AG09309 (cell line): ENCODE measurements at regions not wholly inside any gene's neighbourhood (a gene's known extent, or its start where the extent isn't known, plus 50 kb on each side); places are given as distances from the start of the nearest gene placed in this dataset.

Experiments
- DNase-seq: peaks from one replicate; pipeline ENCODE4 v3.0.0-alpha.2; 2010; ENCODE audit warnings: low read depth
- H3K4me3 ChIP-seq: 2 replicates; pipeline ENCODE4 v1.5.1; 2011; ENCODE audit warnings: mild to moderate bottlenecking, low read depth, low read length, moderate library complexity; ENCODE audit not compliant: control insufficient read depth
- TF ChIP-seq, protein P1 (sequence below): IDR thresholded peaks from 2 replicates; pipeline ENCODE4 v1.5.1; 2011; ENCODE audit warnings: mild to moderate bottlenecking, low read depth, low read length, inconsistent platforms; ENCODE audit not compliant: insufficient read depth, control insufficient read depth; ENCODE audit errors: missing control alignments

DNA sequence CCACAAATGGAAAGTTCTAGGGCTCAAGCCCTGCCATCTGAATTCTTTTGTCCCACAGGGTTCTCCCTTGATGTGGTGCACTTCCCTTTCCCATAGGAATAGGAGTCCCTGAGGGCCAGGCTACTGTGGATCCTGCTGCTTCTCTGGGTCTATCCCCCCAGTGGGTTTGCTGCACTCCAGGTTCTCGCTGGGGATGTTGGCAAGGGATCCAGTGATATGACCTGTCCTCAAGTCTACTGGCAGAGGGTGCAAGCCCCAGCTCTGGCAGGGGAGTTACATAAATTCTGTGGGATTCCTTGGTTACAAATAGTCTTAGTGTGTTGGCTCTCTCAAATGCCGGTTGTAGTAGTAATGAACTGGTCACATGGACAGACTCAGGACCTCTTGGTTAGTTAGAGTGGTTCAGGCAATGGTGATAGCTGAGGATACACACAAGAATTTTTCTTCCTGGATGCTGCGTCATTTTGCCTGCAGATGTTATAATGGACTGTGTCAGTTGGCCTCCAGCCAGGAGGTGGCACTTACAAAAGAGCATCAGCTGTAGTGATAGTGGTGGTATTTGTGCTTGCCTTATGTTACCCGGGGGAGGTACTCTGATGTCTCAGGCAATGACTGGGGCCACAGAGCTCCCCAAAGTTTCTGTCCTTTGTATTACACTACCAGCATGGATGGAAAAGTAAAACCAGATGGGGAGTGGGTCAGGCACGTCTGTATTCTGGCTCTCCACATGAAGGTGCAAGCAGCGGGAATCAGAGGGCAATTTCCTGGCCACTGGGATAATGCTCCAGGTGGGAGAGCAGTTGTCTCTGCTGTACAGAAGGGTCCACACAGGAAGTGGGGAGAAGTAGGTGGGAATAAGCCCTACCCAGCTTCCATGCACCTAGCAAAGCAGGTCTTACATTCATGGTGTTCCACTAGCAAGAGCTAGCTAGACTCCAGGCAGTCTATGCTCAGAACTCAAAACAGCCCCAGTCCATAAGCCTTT, 267.9 kb downstream of the SOX11 start:
- H3K4me3 ChIP-seq: no peak overlapping the region
- TF ChIP-seq, protein P1, sequence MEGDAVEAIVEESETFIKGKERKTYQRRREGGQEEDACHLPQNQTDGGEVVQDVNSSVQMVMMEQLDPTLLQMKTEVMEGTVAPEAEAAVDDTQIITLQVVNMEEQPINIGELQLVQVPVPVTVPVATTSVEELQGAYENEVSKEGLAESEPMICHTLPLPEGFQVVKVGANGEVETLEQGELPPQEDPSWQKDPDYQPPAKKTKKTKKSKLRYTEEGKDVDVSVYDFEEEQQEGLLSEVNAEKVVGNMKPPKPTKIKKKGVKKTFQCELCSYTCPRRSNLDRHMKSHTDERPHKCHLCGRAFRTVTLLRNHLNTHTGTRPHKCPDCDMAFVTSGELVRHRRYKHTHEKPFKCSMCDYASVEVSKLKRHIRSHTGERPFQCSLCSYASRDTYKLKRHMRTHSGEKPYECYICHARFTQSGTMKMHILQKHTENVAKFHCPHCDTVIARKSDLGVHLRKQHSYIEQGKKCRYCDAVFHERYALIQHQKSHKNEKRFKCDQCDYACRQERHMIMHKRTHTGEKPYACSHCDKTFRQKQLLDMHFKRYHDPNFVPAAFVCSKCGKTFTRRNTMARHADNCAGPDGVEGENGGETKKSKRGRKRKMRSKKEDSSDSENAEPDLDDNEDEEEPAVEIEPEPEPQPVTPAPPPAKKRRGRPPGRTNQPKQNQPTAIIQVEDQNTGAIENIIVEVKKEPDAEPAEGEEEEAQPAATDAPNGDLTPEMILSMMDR: no peak
- DNase-seq: no peak

DNA sequence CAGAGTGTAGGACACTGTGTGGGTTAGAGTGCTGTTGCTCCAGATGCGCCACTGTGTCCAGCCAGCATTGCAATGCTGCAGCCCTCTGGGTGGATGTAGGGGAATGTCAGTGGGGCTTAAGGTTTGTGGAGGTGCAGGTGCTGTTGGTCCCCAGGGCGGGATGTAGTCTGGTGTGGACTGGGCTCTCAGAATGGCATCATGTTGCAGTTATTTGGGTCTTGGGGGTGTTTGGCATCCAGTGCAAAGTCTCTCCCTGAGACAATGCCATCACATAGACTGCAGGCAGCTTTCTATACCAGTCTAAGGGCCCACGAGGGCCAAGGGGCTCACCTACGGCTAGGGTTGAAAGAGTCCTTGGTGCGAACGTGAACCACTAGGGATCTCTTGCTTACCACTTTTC, 275.3 kb downstream of the SOX11 start:
- H3K4me3 ChIP-seq: no peak overlapping the region
- TF ChIP-seq, protein P1: no peak
- DNase-seq: no peak

DNA sequence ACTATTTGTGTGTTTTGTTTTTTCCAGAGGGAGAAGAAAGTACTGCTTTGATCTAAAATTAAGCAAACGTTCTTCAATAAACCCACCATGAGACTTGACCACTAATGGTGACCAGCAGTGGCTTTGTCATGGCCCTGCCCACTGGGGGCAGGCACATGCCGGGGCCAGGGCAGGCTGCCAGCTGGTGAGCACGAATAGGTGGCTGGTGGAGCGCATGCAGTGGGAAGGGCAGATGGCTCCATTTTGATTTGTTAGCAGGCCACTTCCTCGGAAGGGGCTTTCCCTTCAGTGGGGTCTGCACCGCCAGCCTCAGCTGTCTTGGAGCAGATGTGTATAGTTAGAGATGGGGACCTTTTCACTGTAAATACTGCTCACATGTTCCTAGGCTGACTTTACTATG, 277.1 kb downstream of the SOX11 start:
- no peak overlapping the region for H3K4me3 ChIP-seq
- DNase-seq: no peak
- TF ChIP-seq, protein P1: no peak

DNA sequence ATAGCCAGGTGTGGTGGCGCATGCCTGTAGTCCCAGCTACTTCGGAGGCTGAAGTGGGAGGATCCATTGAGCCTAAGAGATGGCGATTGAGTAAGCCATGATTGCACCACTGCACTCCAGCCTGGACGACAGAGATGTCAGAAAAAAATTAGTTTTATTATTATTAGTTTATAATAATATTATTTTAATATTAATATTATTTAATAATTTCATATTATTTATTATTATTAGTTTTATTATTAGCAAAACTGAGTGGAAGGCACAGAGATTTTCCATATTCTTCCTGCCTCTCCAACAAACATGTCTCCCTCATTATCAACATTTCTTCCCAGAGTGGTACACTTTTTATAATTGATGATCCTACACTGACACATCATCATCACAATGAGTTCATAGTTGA, 278.2 kb downstream of the SOX11 start:
- no peak for DNase-seq
- TF ChIP-seq, protein P1: no peak
- H3K4me3 ChIP-seq: no peak overlapping the region

DNA sequence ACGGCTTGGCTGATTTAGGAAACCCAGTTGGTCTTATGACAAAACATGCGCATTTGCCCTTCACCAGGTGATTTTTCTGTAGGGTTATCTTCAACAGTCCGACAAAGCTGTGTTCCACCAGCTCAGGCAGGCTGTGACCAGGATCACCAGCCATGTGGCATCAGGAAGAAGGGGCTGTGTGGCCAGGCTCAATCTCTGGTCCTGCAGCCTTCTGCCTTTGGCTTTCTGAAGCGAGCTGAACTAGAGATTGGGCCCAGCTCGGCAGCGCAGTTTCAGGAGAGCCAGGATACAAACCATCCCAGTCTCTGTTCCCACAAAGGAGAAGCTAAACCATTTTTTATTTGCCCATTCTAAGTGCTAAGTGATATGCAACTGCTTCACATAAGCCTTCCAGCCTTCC, 282.3 kb downstream of the SOX11 start:
- TF ChIP-seq, protein P1: no peak
- DNase-seq: no peak
- no peak overlapping the region for H3K4me3 ChIP-seq

DNA sequence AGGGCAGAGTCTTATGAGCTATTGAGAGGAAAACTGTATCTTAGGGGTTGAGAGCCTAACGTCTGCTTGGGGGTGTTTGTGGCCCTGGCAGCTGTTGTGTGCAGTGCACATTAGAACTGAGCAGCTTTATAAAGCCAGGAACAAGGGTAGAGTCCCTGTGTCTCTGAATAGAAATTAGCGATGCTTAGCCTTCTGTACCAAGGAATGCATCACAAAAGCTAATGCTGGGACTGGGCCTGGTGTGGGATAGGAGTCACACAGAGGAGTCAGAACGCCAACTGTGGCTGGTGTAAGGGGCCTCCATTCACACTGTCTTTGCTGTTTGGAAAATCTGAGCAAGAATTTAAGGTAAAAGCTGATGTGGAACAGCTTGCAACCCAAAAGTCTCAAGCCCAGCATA, 283.2 kb downstream of the SOX11 start:
- DNase-seq: no peak
- TF ChIP-seq, protein P1: no peak
- H3K4me3 ChIP-seq: no peak overlapping the region

DNA sequence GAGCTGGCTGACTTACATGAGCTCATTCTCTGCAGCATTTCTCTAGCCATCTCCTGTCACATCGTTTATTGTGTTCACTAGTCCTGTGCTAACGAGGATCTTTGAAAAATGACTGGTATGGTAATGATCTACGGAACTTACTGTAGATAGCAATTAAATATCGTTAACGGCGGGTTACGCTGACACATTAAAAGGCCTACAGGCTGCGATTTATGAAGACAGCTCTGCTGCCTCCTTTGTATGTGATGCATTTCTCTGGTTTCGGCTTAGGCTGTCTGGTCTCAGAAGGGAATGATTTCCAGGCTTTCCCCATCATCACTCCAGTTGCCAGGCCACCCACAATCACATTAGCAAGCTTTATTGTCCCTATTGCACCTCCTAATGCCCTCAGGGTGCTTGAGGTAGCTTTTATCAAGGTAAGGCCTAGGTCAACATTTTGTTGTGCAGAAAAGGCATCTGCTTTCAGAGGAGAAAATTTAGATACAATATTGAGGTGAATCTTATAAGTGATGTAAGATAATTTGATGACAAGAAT, 284.4 kb downstream of the SOX11 start:
- H3K4me3 ChIP-seq: no peak overlapping the region
- TF ChIP-seq, protein P1: no peak
- DNase-seq: no peak
